ENCODE measurements at regions not wholly inside any gene's neighbourhood (a gene's known extent, or its start where the extent isn't known, plus 50 kb on each side); places are given as distances from the start of the nearest gene placed in this dataset.

DNA sequence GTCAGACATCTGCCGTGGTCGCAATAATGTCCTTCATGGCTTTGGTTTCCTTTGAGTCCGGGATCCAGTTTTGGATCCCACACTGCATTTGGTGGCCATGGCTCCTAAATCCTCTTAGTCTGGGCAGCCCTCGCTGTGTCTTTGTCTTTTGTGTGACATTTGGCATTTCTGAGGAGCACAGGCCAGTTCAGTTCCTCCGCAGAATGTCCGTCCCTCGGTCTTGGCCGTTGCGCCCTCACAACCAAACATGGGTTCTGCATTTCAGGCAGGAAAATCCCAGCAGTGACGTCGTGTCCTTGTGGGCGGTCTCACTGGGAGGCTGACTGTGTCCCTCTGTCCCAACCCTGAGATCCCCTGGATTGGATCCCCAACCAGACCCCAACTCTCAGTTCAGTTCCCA, 172.9 kb upstream of the PPP1R26 start:
- TF ChIP-seq, protein P1, sequence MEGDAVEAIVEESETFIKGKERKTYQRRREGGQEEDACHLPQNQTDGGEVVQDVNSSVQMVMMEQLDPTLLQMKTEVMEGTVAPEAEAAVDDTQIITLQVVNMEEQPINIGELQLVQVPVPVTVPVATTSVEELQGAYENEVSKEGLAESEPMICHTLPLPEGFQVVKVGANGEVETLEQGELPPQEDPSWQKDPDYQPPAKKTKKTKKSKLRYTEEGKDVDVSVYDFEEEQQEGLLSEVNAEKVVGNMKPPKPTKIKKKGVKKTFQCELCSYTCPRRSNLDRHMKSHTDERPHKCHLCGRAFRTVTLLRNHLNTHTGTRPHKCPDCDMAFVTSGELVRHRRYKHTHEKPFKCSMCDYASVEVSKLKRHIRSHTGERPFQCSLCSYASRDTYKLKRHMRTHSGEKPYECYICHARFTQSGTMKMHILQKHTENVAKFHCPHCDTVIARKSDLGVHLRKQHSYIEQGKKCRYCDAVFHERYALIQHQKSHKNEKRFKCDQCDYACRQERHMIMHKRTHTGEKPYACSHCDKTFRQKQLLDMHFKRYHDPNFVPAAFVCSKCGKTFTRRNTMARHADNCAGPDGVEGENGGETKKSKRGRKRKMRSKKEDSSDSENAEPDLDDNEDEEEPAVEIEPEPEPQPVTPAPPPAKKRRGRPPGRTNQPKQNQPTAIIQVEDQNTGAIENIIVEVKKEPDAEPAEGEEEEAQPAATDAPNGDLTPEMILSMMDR (optimal IDR thresholded peaks at IDR 0.05 in 1 of 3, IDR thresholded peaks at IDR 0.05 in 1 of 3, conservative IDR thresholded peaks at IDR 0.05 in 1 of 3; ENCODE audit: extremely low read depth in 1 of 3, insufficient read depth in 2 of 3, low read length in 3 of 3) = no peak
- no peak for TF ChIP-seq EZH2 (IDR thresholded peaks at IDR 0.05; ENCODE audit: low read length)

Measured in keratinocyte (primary cell).